ENCODE measurements at regions not wholly inside any gene's neighbourhood (a gene's known extent, or its start where the extent isn't known, plus 50 kb on each side); places are given as distances from the start of the nearest gene placed in this dataset.

DNA sequence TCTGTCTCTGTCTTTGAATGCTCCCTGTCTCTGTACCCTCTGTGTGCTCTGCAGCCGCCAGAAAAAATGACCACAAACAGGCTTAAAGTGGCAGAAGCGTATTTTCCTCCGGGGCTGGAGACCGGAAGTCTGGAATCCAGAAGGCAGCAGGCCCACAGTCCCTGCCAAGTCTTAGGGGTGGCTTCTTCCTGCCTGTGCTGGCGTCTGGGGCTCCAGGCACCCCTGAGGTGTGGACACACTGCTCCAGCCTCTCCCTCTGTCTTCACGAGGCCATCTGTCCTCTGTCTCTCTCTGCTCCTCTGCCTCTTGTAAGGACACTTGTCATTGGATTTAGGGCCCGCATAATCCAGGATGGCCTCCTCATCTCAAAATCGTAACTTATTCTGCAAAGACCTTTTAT, 298.4 kb upstream of the IRX4 start (continued):
- no peak for TF ChIP-seq ZNF462 (CRISPR knock-in tag; IDR thresholded peaks at IDR 0.05)
- no peak for TF ChIP-seq ETS1 (IDR thresholded peaks at IDR 0.05)
- no peak for TF ChIP-seq STAT1 (IDR thresholded peaks at IDR 0.05; ENCODE audit: unreplicated experiment)
- TF ChIP-seq ZNF114 (CRISPR knock-in tag; IDR thresholded peaks at IDR 0.05), result no peak
- TF ChIP-seq EZH2 (IDR thresholded peaks at IDR 0.05; ENCODE audit: low read depth, unreplicated experiment), result no peak
- TF ChIP-seq POLR2AphosphoS5 (IDR thresholded peaks at IDR 0.05; ENCODE audit: low read depth), result no peak
- no peak for TF ChIP-seq JUNB (IDR thresholded peaks at IDR 0.05; ENCODE audit: unreplicated experiment)

- Histone ChIP-seq H3K36me3 (ENCODE audit: insufficient read depth) (no peaks in the 10 kb centered on the region), H3K27me3 (ENCODE audit: insufficient read depth) (no peaks in the 10 kb centered on the region), H3F3A (replicated peaks; ENCODE audit: low read depth) (no peaks in the 10 kb centered on the region), H3K79me2 (replicated peaks; ENCODE audit: insufficient read depth) (no peaks in the 10 kb centered on the region), H3K4me1 (ENCODE audit: insufficient read depth) (no peaks in the 10 kb centered on the region), H4K20me1 (replicated peaks; ENCODE audit: insufficient read depth) (no peaks in the 10 kb centered on the region), H3K4me3 (no peak overlapping the region), H3K27ac (ENCODE audit: low read depth) (no peak overlapping the region), H3K9me2 (ENCODE audit: insufficient read depth) (no peaks in the 10 kb centered on the region), H2AFZ (no peak overlapping the region), H3K4me2 (no peak overlapping the region)
- no peak overlapping the region for H3K27ac Mint-ChIP-seq
- no peak overlapping the region for H3K4me3 Mint-ChIP-seq
- H3K4me1 Mint-ChIP-seq, result no peaks in the 10 kb centered on the region; the same call in 2 of the 3 replicates
- H3K27me3 Mint-ChIP-seq (ENCODE audit: insufficient read depth, low read depth, poor library complexity), result no peaks in the 10 kb centered on the region
- no peaks in the 10 kb centered on the region for H3K9me3 Mint-ChIP-seq
- DNase-seq (ENCODE audit: low spot score) (no peak), ATAC-seq (no peak)
- H3K36me3 Mint-ChIP-seq (ENCODE audit: low read depth), result no peaks in the 10 kb centered on the region
- TF ChIP-seq NANOG (IDR thresholded peaks at IDR 0.05; ENCODE audit: borderline replicate concordance) (no peak), POLR2AphosphoS5 (IDR thresholded peaks at IDR 0.05; ENCODE audit: low read depth) (no peak), JUNB (IDR thresholded peaks at IDR 0.05; ENCODE audit: unreplicated experiment) (no peak), ZNF114 (CRISPR knock-in tag; IDR thresholded peaks at IDR 0.05) (no peak), EZH2phosphoT487 (IDR thresholded peaks at IDR 0.05; ENCODE audit: unreplicated experiment) (no peak), ETS1 (IDR thresholded peaks at IDR 0.05) (no peak), CREB1 (CRISPR knock-in tag; IDR thresholded peaks at IDR 0.05; ENCODE audit: low read depth) (no peak)
- TF ChIP-seq, protein P1, sequence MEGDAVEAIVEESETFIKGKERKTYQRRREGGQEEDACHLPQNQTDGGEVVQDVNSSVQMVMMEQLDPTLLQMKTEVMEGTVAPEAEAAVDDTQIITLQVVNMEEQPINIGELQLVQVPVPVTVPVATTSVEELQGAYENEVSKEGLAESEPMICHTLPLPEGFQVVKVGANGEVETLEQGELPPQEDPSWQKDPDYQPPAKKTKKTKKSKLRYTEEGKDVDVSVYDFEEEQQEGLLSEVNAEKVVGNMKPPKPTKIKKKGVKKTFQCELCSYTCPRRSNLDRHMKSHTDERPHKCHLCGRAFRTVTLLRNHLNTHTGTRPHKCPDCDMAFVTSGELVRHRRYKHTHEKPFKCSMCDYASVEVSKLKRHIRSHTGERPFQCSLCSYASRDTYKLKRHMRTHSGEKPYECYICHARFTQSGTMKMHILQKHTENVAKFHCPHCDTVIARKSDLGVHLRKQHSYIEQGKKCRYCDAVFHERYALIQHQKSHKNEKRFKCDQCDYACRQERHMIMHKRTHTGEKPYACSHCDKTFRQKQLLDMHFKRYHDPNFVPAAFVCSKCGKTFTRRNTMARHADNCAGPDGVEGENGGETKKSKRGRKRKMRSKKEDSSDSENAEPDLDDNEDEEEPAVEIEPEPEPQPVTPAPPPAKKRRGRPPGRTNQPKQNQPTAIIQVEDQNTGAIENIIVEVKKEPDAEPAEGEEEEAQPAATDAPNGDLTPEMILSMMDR (conservative IDR thresholded peaks at IDR 0.05; ENCODE audit: low read depth in 2 of 2), result no peak
Observed at GRCh38 chr5:2180456-2180855, 297.7 kb upstream of the IRX4 start.

Data from GM23338 (cell line).